Esophagus muscularis mucosa (tissue), 4 donors: ENCODE measurements at regions not wholly inside any gene's neighbourhood (a gene's known extent, or its start where the extent isn't known, plus 50 kb on each side); places are given as distances from the start of the nearest gene placed in this dataset.

Experiments used
- DNase-seq: peaks from one replicate; pipeline ENCODE4 v3.0.0-alpha.2; 2017; ENCODE audit errors: extremely low spot score
- H3K27ac ChIP-seq, 4 donors: fragments of 200-600 bp; sonication (generic); replicated peaks in 1 of 4; 1 replicate in 3 of 4; 2 replicates in 1 of 4; pipeline ENCODE4 v1.5.1; 2016 to 2019; ENCODE audit warnings: mild to moderate bottlenecking in 1 of 4
- H3K27me3 ChIP-seq, 4 donors: fragments of 200-600 bp; sonication (generic); one replicate each; pipeline versions ENCODE4 v1.5.1 to v1.6.0; 2016 to 2019
- H3K36me3 ChIP-seq, 4 donors: fragments of 200-600 bp; sonication (generic); one replicate each; pipeline ENCODE4 v1.5.1; 2016 to 2019
- H3K4me1 ChIP-seq, 4 donors: fragments of 200-600 bp; sonication (generic); one replicate each; pipeline ENCODE4 v1.5.1; 2016 to 2019
- H3K4me3 ChIP-seq, 4 donors: fragments of 200-600 bp; sonication (generic); 1 replicate in 2 of 4; 2 replicates in 2 of 4; pipeline ENCODE4 v1.5.1; 2016 to 2019; ENCODE audit warnings: mild to moderate bottlenecking in 4 of 4, moderate library complexity in 1 of 4
- H3K9me3 ChIP-seq, 4 donors: fragments of 200-600 bp; sonication (generic); 1 replicate in 3 of 4; 2 replicates in 1 of 4; pipeline ENCODE4 v1.5.1; 2016 to 2019
- CTCF ChIP-seq, 3 experiments: fragments of 200-600 bp in 2 of 3; fragments of 450-650 bp in 1 of 3; sonication (generic) in 2 of 3; IDR thresholded peaks; one replicate each; pipeline ENCODE4 v1.5.1; 2017 to 2019; ENCODE audit warnings: antibody characterized with exemption in 3 of 3, mild to moderate bottlenecking in 2 of 3, moderate library complexity in 1 of 3
- EP300 ChIP-seq: sonication (generic); formaldehyde crosslinking; IDR thresholded peaks from one replicate; pipeline ENCODE4 v1.6.1; 2017; ENCODE audit warnings: antibody characterized with exemption
- POLR2A ChIP-seq: fragments of 450-650 bp; IDR thresholded peaks from one replicate; pipeline ENCODE4 v1.6.1; 2017; ENCODE audit warnings: antibody characterized with exemption, moderate library complexity, mild to moderate bottlenecking, low read depth
- POLR2AphosphoS5 ChIP-seq, 2 donors: sonication (generic); formaldehyde crosslinking; IDR thresholded peaks; one replicate each; pipeline ENCODE4 v1.6.1; 2017; ENCODE audit warnings: antibody characterized with exemption in 2 of 2
- WGBS: methylation state at CpG from one replicate; pipeline ENCODE4 v1.1.5; 2018; 5-methylcytosine and 5-hydroxymethylcytosine counted together
- intact Hi-C: fragments of 100-400 bp; cut with DNase I; formaldehyde crosslinking; loops from one replicate; pipeline ENCODE4 v1.15.1; 2023

DNA sequence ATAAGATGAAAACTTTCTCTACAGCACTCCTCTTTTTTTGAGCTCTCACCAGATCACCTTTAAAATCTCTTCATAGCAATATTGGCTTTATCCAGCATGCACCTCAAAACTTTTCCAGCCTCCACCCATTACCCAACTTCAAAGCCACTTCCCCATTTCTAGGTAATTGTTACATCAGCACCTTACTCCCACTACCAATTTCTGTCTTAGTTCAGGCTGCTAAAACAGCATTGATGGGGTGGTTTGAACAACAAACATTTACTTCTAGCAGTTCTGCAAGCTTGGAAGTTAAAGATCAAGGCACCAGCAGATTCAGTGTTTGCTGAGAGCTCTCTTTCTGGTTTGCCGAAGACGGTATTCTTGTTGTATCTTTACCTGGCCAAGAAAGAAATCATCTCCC is 114.0 kb upstream of the SLC39A10 start:
- DNase-seq = no peak
- intact Hi-C loops = no loop called here
- no peaks in the 10 kb centered on the region for H3K4me1 ChIP-seq
- no peaks in the 10 kb centered on the region for H3K27me3 ChIP-seq
- no peak overlapping the region for H3K4me3 ChIP-seq
- 100% methylated on average over 2 of the region's 2 CpGs for WGBS
- no peaks in the 10 kb centered on the region for H3K36me3 ChIP-seq
- H3K9me3 ChIP-seq = peaks cover 0 to 9% (median 2%) of the 10 kb centered on the region in 4 donors
- no peak overlapping the region for H3K27ac ChIP-seq
- no peak for TF ChIP-seq POLR2A
- TF ChIP-seq CTCF (IDR thresholded peaks at IDR 0.05) = no peak
- no peak for TF ChIP-seq POLR2AphosphoS5 (IDR thresholded peaks at IDR 0.05)
- TF ChIP-seq EP300 = no peak

GRCh38 chr2:195542067-195542466 is 115.0 kb upstream of the SLC39A10 start:
- 95% methylated on average over 4 of the region's 4 CpGs for whole genome bisulfite sequencing
- TF ChIP-seq POLR2A (no peak), CTCF (IDR thresholded peaks at IDR 0.05) (no peak), POLR2AphosphoS5 (IDR thresholded peaks at IDR 0.05) (no peak), EP300 (no peak)
- Histone ChIP-seq H3K27ac (no peak overlapping the region), H3K4me3 (no peak overlapping the region), H3K27me3 (no peaks in the 10 kb centered on the region), H3K36me3 (no peaks in the 10 kb centered on the region), H3K9me3 (no peaks in the 10 kb centered on the region), H3K4me1 (no peaks in the 10 kb centered on the region)
- intact Hi-C loops = no loop called here
- DNase-seq = no peak

DNA sequence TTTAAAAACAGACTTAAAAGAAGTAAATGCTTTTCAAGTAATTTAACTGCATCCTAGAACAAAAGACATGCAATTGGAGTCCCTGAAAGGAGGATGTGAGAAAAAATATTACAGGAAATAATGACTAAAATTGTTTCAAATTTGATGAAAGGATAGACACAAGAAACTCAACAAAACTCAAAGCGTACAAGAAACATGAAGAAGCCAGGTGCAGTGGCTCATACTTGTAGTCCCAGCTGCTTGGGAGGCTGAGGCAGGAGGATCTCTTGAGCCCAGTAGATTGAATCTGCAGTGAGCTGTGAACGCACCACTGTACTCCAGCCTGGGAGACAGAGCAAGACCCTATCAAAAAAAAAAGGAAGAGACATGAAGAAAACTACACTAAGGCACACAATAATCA is 118.1 kb upstream of the SLC39A10 start:
- Histone ChIP-seq H3K4me1 (peaks cover 0 to 9% (median 4%) of the 10 kb centered on the region in 4 donors), H3K4me3 (no peak overlapping the region), H3K36me3 (no peaks in the 10 kb centered on the region), H3K27ac (no peak overlapping the region), H3K9me3 (no peaks in the 10 kb centered on the region), H3K27me3 (no peaks in the 10 kb centered on the region)
- intact Hi-C loops = no loop called here
- no peak for TF ChIP-seq CTCF (IDR thresholded peaks at IDR 0.05)
- no peak for TF ChIP-seq EP300
- TF ChIP-seq POLR2A = no peak
- no peak for TF ChIP-seq POLR2AphosphoS5 (IDR thresholded peaks at IDR 0.05)
- DNase-seq = no peak
- 92% methylated on average over 2 of the region's 2 CpGs for whole genome bisulfite sequencing

- TF ChIP-seq POLR2AphosphoS5 (IDR thresholded peaks at IDR 0.05) (no peak), EP300 (no peak), POLR2A (no peak), CTCF (IDR thresholded peaks at IDR 0.05) (no peak)
- no peaks in the 10 kb centered on the region for H3K9me3 ChIP-seq
- 98% methylated on average over 3 of the region's 3 CpGs for WGBS
- no peak overlapping the region for H3K27ac ChIP-seq
- intact Hi-C loops = no loop called here
- H3K27me3 ChIP-seq = no peaks in the 10 kb centered on the region
- no peak for DNase-seq
- H3K4me1 ChIP-seq = peaks cover 3 to 17% (median 8%) of the 10 kb centered on the region in 4 donors
- H3K4me3 ChIP-seq = no peak overlapping the region
- no peaks in the 10 kb centered on the region for H3K36me3 ChIP-seq
These were observed 119.2 kb upstream of the SLC39A10 start for GRCh38 chr2:195537811-195538210.

DNA sequence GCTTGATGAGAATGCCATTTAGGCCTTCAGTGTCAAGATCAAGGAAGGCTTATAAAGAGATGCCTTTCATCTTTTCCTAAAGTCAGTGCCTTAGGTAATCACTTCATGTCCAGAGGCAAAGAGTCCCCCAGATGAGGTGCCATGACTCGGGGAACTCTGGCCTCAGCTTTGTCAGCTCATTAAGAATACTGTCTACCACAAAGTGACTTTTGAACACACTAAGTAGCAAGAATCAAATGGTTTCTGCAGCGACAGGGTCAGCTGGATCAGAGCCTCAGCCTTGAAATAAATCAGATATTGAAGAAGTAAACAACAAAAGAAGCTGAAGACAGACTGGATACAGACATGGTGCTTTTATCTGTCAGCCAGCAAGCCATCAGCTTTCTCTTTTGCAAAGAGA is 120.1 kb upstream of the SLC39A10 start:
- Histone ChIP-seq H3K9me3 (no peaks in the 10 kb centered on the region), H3K27ac (no peak overlapping the region)

More for the DNA sequence above, 120.1 kb upstream of the SLC39A10 start:
- no peaks in the 10 kb centered on the region for H3K36me3 ChIP-seq
- intact Hi-C loops = no loop called here
- 53% methylated on average over 2 of the region's 2 CpGs for WGBS
- H3K27me3 ChIP-seq = no peaks in the 10 kb centered on the region
- peaks cover 3 to 18% (median 9%) of the 10 kb centered on the region in 4 donors for H3K4me1 ChIP-seq
- no peak for DNase-seq
- TF ChIP-seq EP300 (no peak), POLR2AphosphoS5 (IDR thresholded peaks at IDR 0.05) (no peak), POLR2A (no peak), CTCF (IDR thresholded peaks at IDR 0.05) (no peak)
- H3K4me3 ChIP-seq = no peak overlapping the region
